HL-60/S4 treated with phorbol 12-myristate 13-acetate at 8.2 ng/mL for 4 days and 3 days (cell line): ENCODE measurements at regions not wholly inside any gene's neighbourhood (a gene's known extent, or its start where the extent isn't known, plus 50 kb on each side); places are given as distances from the start of the nearest gene placed in this dataset.

Source experiments
- in situ Hi-C: fragments of 300-500 bp; cut with MboI; formaldehyde crosslinking; loops from 2 replicates; pipeline ENCODE4 v1.15.0; 2022; ENCODE audit warnings: low sequenced_read_pairs

GRCh38 chr3:46146548-46146947 lies 61.6 kb downstream of the CCR1 start:
- in situ Hi-C loops: no loop called here

- in situ Hi-C loops: no loop called here
Observed at GRCh38 chr3:46146021-46146420, 62.1 kb downstream of the CCR1 start.

- in situ Hi-C loops: no loop called here
Observed at GRCh38 chr3:46145147-46145546, 63.0 kb downstream of the CCR1 start.

- in situ Hi-C loops: no loop called here
Observed at GRCh38 chr3:46143951-46144473, 64.1 kb downstream of the CCR1 start.

- in situ Hi-C loops: no loop called here
Observed at GRCh38 chr3:46141813-46142212, 66.3 kb downstream of the CCR1 start.

GRCh38 chr3:46138581-46138980 lies 69.5 kb downstream of the CCR1 start:
- in situ Hi-C loops: no loop called here

GRCh38 chr3:46135475-46135874 lies 72.6 kb downstream of the CCR1 start:
- in situ Hi-C loops: no loop called here

GRCh38 chr3:46133285-46133684 lies 74.8 kb downstream of the CCR1 start:
- in situ Hi-C loops: no loop called here

- in situ Hi-C loops: no loop called here
Observed at GRCh38 chr3:46132565-46132964, 75.5 kb downstream of the CCR1 start.

- in situ Hi-C loops: no loop called here
Observed at GRCh38 chr3:46131884-46132450, 76.1 kb downstream of the CCR1 start.

GRCh38 chr3:46130631-46131310 lies 77.3 kb downstream of the CCR1 start:
- in situ Hi-C loops: no loop called here

GRCh38 chr3:46129588-46130272 lies 78.4 kb downstream of the CCR1 start:
- in situ Hi-C loops: no loop called here

GRCh38 chr3:46127503-46127902 lies 80.6 kb downstream of the CCR1 start:
- in situ Hi-C loops: no loop called here

- in situ Hi-C loops: no loop called here
Observed at GRCh38 chr3:46124216-46125177, 83.6 kb downstream of the CCR1 start.

GRCh38 chr3:46123646-46124045 lies 84.5 kb downstream of the CCR1 start:
- in situ Hi-C loops: no loop called here

- in situ Hi-C loops: no loop called here
Observed at GRCh38 chr3:46122091-46122490, 86.0 kb downstream of the CCR1 start.

GRCh38 chr3:46120983-46121382 lies 87.1 kb downstream of the CCR1 start:
- in situ Hi-C loops: no loop called here

GRCh38 chr3:46119709-46120498 lies 88.2 kb downstream of the CCR1 start:
- in situ Hi-C loops: no loop called here

GRCh38 chr3:46119253-46119652 lies 88.9 kb downstream of the CCR1 start:
- in situ Hi-C loops: no loop called here

GRCh38 chr3:46116996-46117395 lies 89.7 kb upstream of the XCR1 start:
- in situ Hi-C loops: no loop called here
